Retina (tissue), 1 donor: ENCODE measurements at regions not wholly inside any gene's neighbourhood (a gene's known extent, or its start where the extent isn't known, plus 50 kb on each side); places are given as distances from the start of the nearest gene placed in this dataset.
"Not testable (repeated sequence)": the region's sequence is repeated elsewhere in the genome, so short reads cannot be mapped to it uniquely, and the experiment has no call there.

Experiments
- DNase-seq: peaks from one replicate; pipeline ENCODE4 v3.0.0-alpha.2; 2016

GRCh38 chr19:28332886-28333285 is 880.1 kb downstream of the UQCRFS1 start:
- DNase-seq: no peak

- DNase-seq: no peak
Measured at GRCh38 chr19:28332351-28332750, 880.6 kb downstream of the UQCRFS1 start.

- DNase-seq: no peak
Measured at GRCh38 chr19:28331596-28331995, 881.4 kb downstream of the UQCRFS1 start.

DNA sequence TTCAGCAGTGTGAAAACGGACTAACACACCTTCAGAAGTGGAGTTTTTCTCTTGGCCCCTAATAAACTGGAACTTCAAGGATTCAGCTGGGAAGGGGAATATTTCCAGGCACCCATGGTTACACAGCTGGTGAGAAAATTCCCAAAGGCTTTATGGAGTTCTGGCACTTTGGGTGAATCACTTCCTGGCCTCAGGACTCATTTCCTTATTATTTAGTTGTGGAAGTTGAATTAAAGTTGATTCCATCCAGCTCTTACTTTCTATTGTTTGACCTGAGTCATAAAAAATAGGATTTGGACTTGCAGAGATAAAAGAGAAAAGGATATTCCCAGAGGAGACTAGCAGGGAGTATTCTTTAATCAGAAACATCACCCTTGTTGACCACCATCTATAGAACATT is 882.1 kb downstream of the UQCRFS1 start:
- no peak for DNase-seq

DNA sequence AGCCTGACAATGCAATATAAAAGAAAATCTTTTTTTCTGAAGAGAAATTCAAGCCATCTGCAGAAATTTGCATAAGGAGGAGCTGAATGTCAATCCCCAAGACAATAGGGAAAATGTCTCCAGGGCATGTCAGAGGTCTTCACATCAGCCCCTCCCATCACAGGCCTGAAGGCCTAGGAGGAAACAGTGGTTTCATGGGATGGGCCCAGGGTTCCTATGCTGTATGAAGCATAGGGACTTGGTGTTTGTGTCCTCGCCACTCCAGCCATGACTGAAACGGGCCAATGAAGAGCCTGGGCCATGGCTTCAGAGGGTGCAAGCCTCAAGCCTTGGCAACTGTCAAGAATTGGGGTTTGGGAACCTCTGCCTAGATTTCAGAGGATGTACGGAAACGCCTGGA is 883.5 kb downstream of the UQCRFS1 start:
- no peak for DNase-seq

DNA sequence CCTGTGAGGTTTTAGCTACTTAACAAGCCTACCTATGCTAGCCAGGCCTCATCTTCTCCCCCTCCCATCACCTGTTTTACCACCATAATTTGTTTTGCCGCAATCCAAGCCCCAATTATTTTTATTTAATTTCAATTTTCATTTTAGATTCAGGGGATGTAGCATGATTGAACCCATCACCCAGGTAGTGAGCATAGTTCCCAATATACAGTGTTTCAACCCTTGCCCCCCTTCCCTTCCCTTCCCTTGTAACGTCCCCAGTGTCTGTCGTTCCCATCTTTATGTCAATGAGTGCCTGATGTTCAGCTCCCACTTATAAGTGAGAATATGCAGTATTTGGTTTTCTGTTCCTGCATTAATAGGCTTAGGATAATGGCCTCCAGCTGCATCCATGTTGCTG is 885.0 kb downstream of the UQCRFS1 start:
- no peak for DNase-seq

DNA sequence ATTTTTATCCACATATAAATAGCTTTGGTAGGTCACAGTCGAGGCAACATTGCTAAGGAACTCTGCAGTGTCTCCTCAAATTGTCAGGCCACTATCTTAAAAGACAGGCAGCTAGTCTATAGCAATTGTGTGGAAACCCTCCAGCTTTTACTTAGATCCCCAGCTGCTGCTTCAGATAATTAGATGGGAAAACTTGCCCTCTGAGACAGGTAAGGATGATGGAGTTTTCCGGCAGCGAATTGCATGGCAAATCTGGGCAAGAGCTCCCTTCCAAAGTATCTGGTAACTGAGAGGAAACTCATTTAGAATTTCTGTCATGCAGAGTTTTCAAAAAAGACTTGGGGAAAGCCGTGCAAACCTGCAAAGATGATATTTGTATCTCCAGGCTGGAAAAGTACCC is 886.2 kb downstream of the UQCRFS1 start:
- DNase-seq: no peak

DNA sequence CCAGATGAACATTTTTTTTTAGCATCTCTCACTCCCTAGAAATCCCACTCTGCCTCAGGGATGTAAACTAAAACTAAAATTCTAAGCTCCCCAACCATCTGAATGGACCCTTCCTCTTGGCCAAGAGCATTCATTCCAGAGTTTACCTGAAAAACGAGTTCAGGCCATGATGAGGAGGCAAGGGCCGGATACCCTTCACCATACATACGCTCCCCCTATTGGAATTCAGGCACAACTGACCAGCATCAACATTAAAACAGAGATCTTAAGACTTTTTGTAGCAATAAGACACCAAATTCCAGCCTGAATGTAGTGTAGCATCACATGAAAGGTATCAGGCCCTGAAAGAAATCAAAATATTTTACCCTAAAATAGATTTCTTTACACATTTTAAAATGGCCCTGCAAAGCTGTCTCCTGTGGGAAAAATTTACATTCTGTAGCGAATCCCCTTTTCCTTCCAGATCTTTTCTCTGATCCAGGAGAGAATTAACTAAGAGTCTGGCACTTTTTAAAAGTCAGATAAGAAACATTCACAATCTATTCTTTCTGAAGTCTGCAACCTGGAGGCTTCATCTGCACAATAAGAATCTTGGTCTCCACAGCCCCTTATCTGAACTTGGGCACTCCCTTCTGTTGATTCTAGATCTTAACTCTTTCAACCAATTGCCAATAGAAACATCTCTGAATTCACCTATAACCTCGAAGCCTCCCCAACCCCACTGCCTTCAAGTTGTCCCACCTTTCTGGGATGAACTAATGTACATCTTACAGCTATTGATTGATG is 888.5 kb downstream of the UQCRFS1 start:
- no peak for DNase-seq

- no peak for DNase-seq
Measured at GRCh38 chr19:28322945-28323344, 890.0 kb downstream of the UQCRFS1 start.

GRCh38 chr19:28322491-28322890 is 890.5 kb downstream of the UQCRFS1 start:
- DNase-seq: no peak

GRCh38 chr19:28319918-28320317 is 893.0 kb downstream of the UQCRFS1 start:
- DNase-seq: no peak

DNA sequence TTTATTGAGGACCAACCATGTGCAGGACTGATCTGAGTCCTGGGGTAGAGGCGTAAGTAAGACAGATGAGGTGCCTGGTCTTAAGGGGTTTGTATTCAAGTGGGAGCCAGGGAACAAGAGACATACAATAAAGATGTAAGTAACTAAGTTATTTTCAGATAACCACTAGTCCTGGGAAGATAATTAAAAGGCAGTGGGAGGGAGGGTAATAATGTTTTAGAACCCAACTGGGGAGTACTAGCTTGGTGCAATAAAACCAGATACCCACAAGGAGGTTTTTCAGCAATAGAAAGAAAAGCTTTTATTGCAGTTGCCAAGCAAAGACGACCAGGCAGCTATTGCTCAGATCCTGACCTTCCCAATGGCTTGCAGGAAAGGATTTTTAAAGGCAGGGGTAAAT is 893.7 kb downstream of the UQCRFS1 start:
- DNase-seq: no peak

GRCh38 chr19:28318469-28319179 is 894.3 kb downstream of the UQCRFS1 start:
- DNase-seq: no peak

DNA sequence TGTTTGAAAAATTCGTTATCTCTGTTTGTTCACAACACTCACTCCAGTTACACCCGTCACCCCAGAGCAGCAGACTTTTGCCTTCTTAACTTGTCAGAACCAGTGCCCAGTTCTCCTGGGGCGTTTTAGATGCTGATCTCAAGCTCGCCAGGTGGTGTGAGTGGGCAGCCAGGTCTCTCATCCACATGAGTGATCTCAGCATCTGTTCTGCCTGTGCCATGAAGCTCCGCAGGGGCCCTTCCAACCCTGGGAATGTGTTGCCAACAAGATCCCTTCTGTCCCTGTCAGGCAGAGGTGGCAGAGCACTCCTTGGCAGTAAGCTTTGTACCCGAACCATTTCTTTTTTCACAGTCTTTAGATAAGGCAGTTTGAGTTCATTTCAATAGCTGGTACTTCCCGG is 896.5 kb downstream of the UQCRFS1 start:
- DNase-seq: no peak

GRCh38 chr19:28314756-28315155 is 898.2 kb downstream of the UQCRFS1 start:
- peak; percentile 44 for DNase-seq

DNA sequence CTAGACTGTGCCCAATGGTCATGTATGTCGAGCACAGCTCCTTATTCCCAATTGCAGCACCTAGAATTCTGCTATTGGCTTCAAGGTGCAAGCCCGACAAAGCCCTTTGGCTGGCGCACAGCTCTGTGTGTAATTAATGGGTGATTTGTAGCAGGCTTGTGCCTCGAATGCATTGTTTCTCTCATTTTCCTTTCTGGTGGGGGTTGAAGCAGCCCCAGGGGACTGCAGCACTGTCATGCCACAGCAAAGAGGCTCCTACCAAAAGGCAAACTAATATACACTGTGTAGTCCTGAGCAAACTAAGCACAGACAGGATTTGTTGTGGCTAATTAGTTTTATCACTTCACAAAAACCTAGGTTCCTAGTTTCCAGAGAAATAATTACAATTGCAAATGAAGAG is 898.7 kb downstream of the UQCRFS1 start:
- no peak for DNase-seq

- DNase-seq: no peak
Measured at GRCh38 chr19:28313633-28314032, 899.3 kb downstream of the UQCRFS1 start.

- DNase-seq: no peak
Measured at GRCh38 chr19:28312269-28312668, 900.7 kb downstream of the UQCRFS1 start.

- DNase-seq: not testable (repeated sequence)
Measured at GRCh38 chr19:28310829-28311228, 902.1 kb downstream of the UQCRFS1 start.

- DNase-seq: no peak
Measured at GRCh38 chr19:28309070-28309469, 903.9 kb downstream of the UQCRFS1 start.

GRCh38 chr19:28307963-28308362 is 905.0 kb downstream of the UQCRFS1 start:
- no peak for DNase-seq

DNA sequence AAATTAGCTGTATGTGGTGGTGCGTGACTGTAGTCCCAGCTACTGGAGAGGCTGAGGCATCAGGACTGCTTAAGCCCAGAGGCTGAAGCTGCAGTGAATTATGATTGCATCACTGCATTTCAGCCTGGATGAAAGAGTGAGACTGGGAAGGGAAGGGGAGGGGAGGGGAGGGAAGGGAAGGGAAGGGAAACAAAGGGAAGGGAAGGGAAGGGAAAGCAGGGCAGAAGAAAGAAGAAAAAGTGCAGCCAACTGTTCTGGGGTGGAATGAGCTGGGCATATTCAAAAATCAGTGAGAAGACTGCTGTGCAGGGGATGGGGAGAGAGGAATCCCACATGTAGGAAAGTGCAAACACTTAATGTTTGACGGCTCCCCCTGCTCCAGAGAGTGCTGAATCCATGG is 905.5 kb downstream of the UQCRFS1 start:
- peak; percentile 49 for DNase-seq

DNA sequence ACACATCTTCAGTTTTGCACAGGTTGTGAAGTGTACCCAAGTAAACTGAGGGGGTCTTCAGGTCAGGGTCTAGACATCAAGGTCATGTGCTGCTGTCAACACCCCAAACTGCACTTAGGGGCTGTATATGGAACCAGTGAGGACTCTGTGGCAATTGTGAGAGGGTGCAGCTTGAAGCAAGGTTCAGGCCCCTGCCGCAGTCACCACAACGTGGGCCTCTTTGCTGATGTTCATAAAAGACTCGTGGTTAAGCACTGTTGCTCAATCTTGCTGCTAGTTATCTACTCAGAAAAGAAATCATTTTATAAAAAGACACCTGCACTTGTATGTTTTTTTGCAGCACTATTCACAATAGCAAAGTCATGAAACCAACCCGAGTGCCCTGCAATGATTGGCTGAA is 907.4 kb downstream of the UQCRFS1 start:
- DNase-seq: no peak

- no peak for DNase-seq
Measured at GRCh38 chr19:28303502-28303901, 909.4 kb downstream of the UQCRFS1 start.

DNA sequence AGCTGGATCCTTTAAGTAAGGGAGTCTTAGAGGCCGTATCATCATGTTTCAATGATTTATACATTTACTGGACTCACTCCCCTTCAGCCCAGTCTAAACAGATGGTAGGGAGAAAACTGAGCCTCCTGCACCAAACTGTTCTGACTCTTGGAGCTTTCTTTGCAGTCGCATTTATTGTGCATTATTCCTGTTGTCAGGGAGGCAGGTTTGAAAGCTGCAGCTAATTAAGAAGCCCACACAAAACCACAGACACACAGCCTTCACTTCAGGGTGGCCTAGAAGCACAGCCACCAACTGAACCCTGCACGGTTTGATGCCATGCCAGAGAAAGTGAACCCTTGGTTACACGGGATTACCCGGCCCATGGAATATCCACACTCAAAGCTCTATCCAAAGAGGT is 911.0 kb downstream of the UQCRFS1 start:
- no peak for DNase-seq
